ENCODE measurements at regions not wholly inside any gene's neighbourhood (a gene's known extent, or its start where the extent isn't known, plus 50 kb on each side); places are given as distances from the start of the nearest gene placed in this dataset.
"Not testable (repeated sequence)": the region's sequence is repeated elsewhere in the genome, so short reads cannot be mapped to it uniquely, and the experiment has no call there.

- H3K27me3 Mint-ChIP-seq = peaks cover 31% of the 10 kb centered on the region
- intact Hi-C loops (cut with DNase I, micrococcal nuclease) = no loop called here
- CTCF ChIA-PET = interaction anchor here (0.9 kb wide), 1 partner anchor 22 kb away, joined by 3 read pairs; no protein-coding TSS in a partner anchor
- no peaks in the 10 kb centered on the region for H3K4me1 Mint-ChIP-seq
- H3K36me3 Mint-ChIP-seq (ENCODE audit: low read depth) = no peaks in the 10 kb centered on the region
- POLR2A ChIA-PET = no interaction called here
- H3K4me3 Mint-ChIP-seq = no peak overlapping the region
- H3K27ac Mint-ChIP-seq = no peak overlapping the region
- DNase-seq = no peak
- ATAC-seq = no peak
- no peaks in the 10 kb centered on the region for H3K9me3 Mint-ChIP-seq (ENCODE audit: low read depth)
These were observed 108.5 kb downstream of the ZNF330 start for GRCh38 chr4:141329174-141329569.

GRCh38 chr4:141330616-141331015 lies 109.9 kb downstream of the ZNF330 start:
- Mint-ChIP-seq H3K9me3 (ENCODE audit: low read depth) (no peaks in the 10 kb centered on the region), H3K27me3 (peaks cover 25% of the 10 kb centered on the region), H3K4me3 (no peak overlapping the region), H3K4me1 (no peaks in the 10 kb centered on the region), H3K36me3 (ENCODE audit: low read depth) (no peaks in the 10 kb centered on the region), H3K27ac (no peak overlapping the region)
- POLR2A ChIA-PET = no interaction called here
- CTCF ChIA-PET = no interaction called here
- intact Hi-C loops (cut with DNase I, micrococcal nuclease) = no loop called here
- DNase-seq = no peak
- ATAC-seq = no peak

- no peaks in the 10 kb centered on the region for H3K9me3 Mint-ChIP-seq (ENCODE audit: low read depth)
- no peaks in the 10 kb centered on the region for H3K36me3 Mint-ChIP-seq (ENCODE audit: low read depth)
- H3K27me3 Mint-ChIP-seq = peaks cover 26% of the 10 kb centered on the region
- no peaks in the 10 kb centered on the region for H3K4me1 Mint-ChIP-seq
- ChIA-PET POLR2A (no interaction called here), CTCF (interaction anchor here (0.8 kb wide), 1 partner anchor 285 kb away, joined by 4 read pairs; no protein-coding TSS in a partner anchor)
- no peak for DNase-seq
- no peak for ATAC-seq
- intact Hi-C loops (cut with DNase I, micrococcal nuclease) = no loop called here
- H3K27ac Mint-ChIP-seq = no peak overlapping the region
- no peak overlapping the region for H3K4me3 Mint-ChIP-seq
These were observed 111.1 kb downstream of the ZNF330 start for GRCh38 chr4:141331534-141332358.

GRCh38 chr4:141332359-141333181 lies 111.9 kb downstream of the ZNF330 start:
- H3K4me3 Mint-ChIP-seq = not testable (repeated sequence)

GRCh38 chr4:141333456-141334230 lies 112.9 kb downstream of the ZNF330 start:
- H3K27me3 Mint-ChIP-seq = peaks cover 25% of the 10 kb centered on the region
- H3K27ac Mint-ChIP-seq; DNase-seq; H3K36me3 Mint-ChIP-seq (ENCODE audit: low read depth); CTCF ChIA-PET; H3K4me3 Mint-ChIP-seq; H3K4me1 Mint-ChIP-seq; ATAC-seq; H3K9me3 Mint-ChIP-seq (ENCODE audit: low read depth); intact Hi-C loops (cut with DNase I, micrococcal nuclease); POLR2A ChIA-PET: not testable (repeated sequence)

More at GRCh38 chr4:141332359-141333181, 111.9 kb downstream of the ZNF330 start:
- intact Hi-C loops (cut with DNase I, micrococcal nuclease); H3K9me3 Mint-ChIP-seq (ENCODE audit: low read depth); POLR2A ChIA-PET; H3K27ac Mint-ChIP-seq; DNase-seq; H3K4me1 Mint-ChIP-seq; ATAC-seq; H3K36me3 Mint-ChIP-seq (ENCODE audit: low read depth): not testable (repeated sequence)
- CTCF ChIA-PET = interaction anchor here (0.6 kb wide), 1 partner anchor 1145 kb away, joined by 3 read pairs; no protein-coding TSS in a partner anchor
- H3K27me3 Mint-ChIP-seq = peaks cover 25% of the 10 kb centered on the region

GRCh38 chr4:141335166-141335565 lies 114.5 kb downstream of the ZNF330 start:
- ATAC-seq (no peak), DNase-seq (no peak)
- no peaks in the 10 kb centered on the region for H3K36me3 Mint-ChIP-seq (ENCODE audit: low read depth)
- ChIA-PET POLR2A (no interaction called here), CTCF (no interaction called here)
- intact Hi-C loops (cut with DNase I, micrococcal nuclease) = no loop called here
- no peak overlapping the region for H3K27ac Mint-ChIP-seq
- H3K4me1 Mint-ChIP-seq = no peaks in the 10 kb centered on the region
- H3K27me3 Mint-ChIP-seq = peaks cover 21% of the 10 kb centered on the region
- no peaks in the 10 kb centered on the region for H3K9me3 Mint-ChIP-seq (ENCODE audit: low read depth)
- H3K4me3 Mint-ChIP-seq = no peak overlapping the region

GRCh38 chr4:141338238-141338637 lies 117.5 kb downstream of the ZNF330 start:
- no peaks in the 10 kb centered on the region for H3K9me3 Mint-ChIP-seq (ENCODE audit: low read depth)
- ATAC-seq (no peak), DNase-seq (no peak)
- ChIA-PET POLR2A (no interaction called here), CTCF (no interaction called here)
- H3K27ac Mint-ChIP-seq = no peak overlapping the region
- H3K27me3 Mint-ChIP-seq = peaks cover 15% of the 10 kb centered on the region
- no peaks in the 10 kb centered on the region for H3K4me1 Mint-ChIP-seq
- H3K36me3 Mint-ChIP-seq (ENCODE audit: low read depth) = no peaks in the 10 kb centered on the region
- H3K4me3 Mint-ChIP-seq = no peak overlapping the region
- intact Hi-C loops (cut with DNase I, micrococcal nuclease) = no loop called here

GRCh38 chr4:141339391-141339790 lies 118.7 kb downstream of the ZNF330 start:
- DNase-seq (no peak), ATAC-seq (no peak)
- Mint-ChIP-seq H3K4me3 (no peak overlapping the region), H3K9me3 (ENCODE audit: low read depth) (no peaks in the 10 kb centered on the region), H3K27me3 (peaks cover 18% of the 10 kb centered on the region), H3K36me3 (ENCODE audit: low read depth) (no peaks in the 10 kb centered on the region), H3K27ac (no peak overlapping the region), H3K4me1 (no peaks in the 10 kb centered on the region)
- intact Hi-C loops (cut with DNase I, micrococcal nuclease) = no loop called here
- CTCF ChIA-PET = no interaction called here
- POLR2A ChIA-PET = no interaction called here

GRCh38 chr4:141339966-141340365 lies 119.3 kb downstream of the ZNF330 start:
- Mint-ChIP-seq H3K4me1 (no peaks in the 10 kb centered on the region), H3K9me3 (ENCODE audit: low read depth) (no peaks in the 10 kb centered on the region), H3K4me3 (no peak overlapping the region), H3K27me3 (peaks cover 18% of the 10 kb centered on the region), H3K27ac (no peak overlapping the region), H3K36me3 (ENCODE audit: low read depth) (no peaks in the 10 kb centered on the region)
- intact Hi-C loops (cut with DNase I, micrococcal nuclease) = no loop called here
- CTCF ChIA-PET = no interaction called here
- DNase-seq (no peak), ATAC-seq (no peak)
- POLR2A ChIA-PET = no interaction called here

GRCh38 chr4:141340458-141340857 lies 119.8 kb downstream of the ZNF330 start:
- ChIA-PET CTCF (no interaction called here), POLR2A (no interaction called here)
- peaks cover 21% of the 10 kb centered on the region for H3K27me3 Mint-ChIP-seq
- no peaks in the 10 kb centered on the region for H3K4me1 Mint-ChIP-seq
- DNase-seq (no peak), ATAC-seq (no peak)
- intact Hi-C loops (cut with DNase I, micrococcal nuclease) = no loop called here
- no peaks in the 10 kb centered on the region for H3K36me3 Mint-ChIP-seq (ENCODE audit: low read depth)
- no peak overlapping the region for H3K27ac Mint-ChIP-seq
- H3K9me3 Mint-ChIP-seq (ENCODE audit: low read depth) = no peaks in the 10 kb centered on the region
- no peak overlapping the region for H3K4me3 Mint-ChIP-seq

- Mint-ChIP-seq H3K27me3 (peaks cover 12% of the 10 kb centered on the region), H3K9me3 (ENCODE audit: low read depth) (no peaks in the 10 kb centered on the region), H3K4me3 (no peak overlapping the region), H3K4me1 (no peaks in the 10 kb centered on the region), H3K36me3 (ENCODE audit: low read depth) (no peaks in the 10 kb centered on the region), H3K27ac (no peak overlapping the region)
- no peak for DNase-seq
- intact Hi-C loops (cut with DNase I, micrococcal nuclease) = loop anchor here (5.0 kb wide), 1 partner anchor 1501 kb away; the partner anchor contains the start of gene INPP4B (in 2 of the 2)
- ChIA-PET CTCF (interaction anchor here (1.0 to 1.1 kb wide), 2 partner anchors 14 to 63 kb away, joined by 3 to 5 read pairs; no protein-coding TSS in a partner anchor), POLR2A (no interaction called here)
- ATAC-seq = no peak
These were observed 125.4 kb downstream of the ZNF330 start for GRCh38 chr4:141346144-141346543.
